CD4-positive, alpha-beta T cell treated with Interleukin-4 for 1 hour (primary cell): ENCODE measurements at regions not wholly inside any gene's neighbourhood (a gene's known extent, or its start where the extent isn't known, plus 50 kb on each side); places are given as distances from the start of the nearest gene placed in this dataset.
"Not testable (repeated sequence)": the region's sequence is repeated elsewhere in the genome, so short reads cannot be mapped to it uniquely, and the experiment has no call there.

Experiments used
- DNase-seq, 2 donors: peaks; one replicate each; pipeline ENCODE4 v3.0.0-alpha.2; 2020 to 2022

- no peak for DNase-seq
Observed at GRCh38 chr11:11220786-11221185, 132.3 kb downstream of the CSNK2A3 start.

- DNase-seq: no peak
Observed at GRCh38 chr11:11218629-11218986, 134.4 kb downstream of the CSNK2A3 start.

GRCh38 chr11:11217929-11218628 is 135.0 kb downstream of the CSNK2A3 start:
- no peak for DNase-seq

- DNase-seq: no peak
Observed at GRCh38 chr11:11217289-11217928, 135.6 kb downstream of the CSNK2A3 start.

- no peak for DNase-seq
Observed at GRCh38 chr11:11215944-11216343, 137.1 kb downstream of the CSNK2A3 start.

GRCh38 chr11:11215058-11215815 is 137.8 kb downstream of the CSNK2A3 start:
- DNase-seq: no peak

GRCh38 chr11:11213117-11213516 is 139.9 kb downstream of the CSNK2A3 start:
- no peak for DNase-seq

- no peak for DNase-seq
Observed at GRCh38 chr11:11211888-11212287, 141.2 kb downstream of the CSNK2A3 start.

- no peak for DNase-seq
Observed at GRCh38 chr11:11211186-11211585, 141.9 kb downstream of the CSNK2A3 start.

GRCh38 chr11:11210446-11210845 is 142.6 kb downstream of the CSNK2A3 start:
- DNase-seq: no peak

GRCh38 chr11:11209967-11210366 is 143.1 kb downstream of the CSNK2A3 start:
- DNase-seq: no peak

- no peak for DNase-seq
Observed at GRCh38 chr11:11208994-11209393, 144.1 kb downstream of the CSNK2A3 start.

GRCh38 chr11:11207428-11207827 is 145.6 kb downstream of the CSNK2A3 start:
- DNase-seq: no peak

GRCh38 chr11:11206484-11206883 is 146.6 kb downstream of the CSNK2A3 start:
- no peak for DNase-seq

- DNase-seq: no peak
Observed at GRCh38 chr11:11202885-11203284, 150.2 kb downstream of the CSNK2A3 start.

GRCh38 chr11:11201302-11201701 is 151.7 kb downstream of the CSNK2A3 start:
- not testable (repeated sequence) for DNase-seq

- DNase-seq: no peak
Observed at GRCh38 chr11:11192541-11192940, 160.5 kb downstream of the CSNK2A3 start.

GRCh38 chr11:11189506-11189905 is 163.5 kb downstream of the CSNK2A3 start:
- DNase-seq: no peak

GRCh38 chr11:11186249-11186648 is 166.8 kb downstream of the CSNK2A3 start:
- no peak for DNase-seq

GRCh38 chr11:11182261-11182660 is 170.8 kb downstream of the CSNK2A3 start:
- no peak for DNase-seq

- no peak for DNase-seq
Observed at GRCh38 chr11:11178671-11179638, 174.1 kb downstream of the CSNK2A3 start.

- no peak for DNase-seq
Observed at GRCh38 chr11:11177156-11177808, 175.8 kb downstream of the CSNK2A3 start.
